ENCODE measurements at regions not wholly inside any gene's neighbourhood (a gene's known extent, or its start where the extent isn't known, plus 50 kb on each side); places are given as distances from the start of the nearest gene placed in this dataset.

DNA sequence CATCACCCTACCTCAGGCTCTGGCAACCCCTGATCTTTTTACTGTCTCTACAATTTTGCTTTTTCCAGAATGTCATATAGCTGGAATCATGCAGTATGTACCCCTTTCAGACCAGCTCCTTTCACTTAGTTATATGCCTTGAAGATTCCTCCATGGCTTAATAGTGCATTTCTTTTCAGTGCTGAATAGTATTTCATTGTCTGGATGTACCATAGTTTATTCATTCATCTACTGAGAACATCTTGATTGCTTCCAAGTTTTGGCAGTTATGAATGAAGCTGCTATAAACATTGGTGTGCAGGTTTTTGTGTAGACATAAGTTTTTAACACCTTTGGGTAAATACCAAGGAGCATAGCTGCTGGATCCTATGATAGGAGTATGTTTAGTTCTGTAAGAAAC, 50.8 kb upstream of the ANP32A start:
- no peak for DNase-seq (ENCODE audit: low read depth, low spot score)

DNA sequence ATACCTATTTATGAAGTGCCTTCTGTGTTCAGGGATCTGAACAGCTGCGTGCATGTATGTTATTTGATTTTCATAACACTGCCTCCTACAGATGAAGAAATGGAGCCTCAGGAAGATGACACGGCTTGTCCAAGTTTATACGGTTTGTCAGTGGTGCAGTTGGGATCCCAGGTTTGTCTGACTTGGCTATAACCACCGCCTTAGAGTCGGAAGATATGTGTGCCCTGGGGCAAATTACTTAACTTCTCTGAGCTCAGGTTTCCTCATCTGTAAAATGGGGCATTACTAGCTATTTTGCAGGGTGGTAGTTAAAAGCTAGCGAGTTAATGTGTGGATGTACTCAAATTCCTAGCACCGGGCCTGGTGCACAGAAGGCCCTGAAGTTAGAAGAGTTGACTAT, 54.1 kb upstream of the ANP32A start:
- DNase-seq (ENCODE audit: low read depth, low spot score), result no peak

DNA sequence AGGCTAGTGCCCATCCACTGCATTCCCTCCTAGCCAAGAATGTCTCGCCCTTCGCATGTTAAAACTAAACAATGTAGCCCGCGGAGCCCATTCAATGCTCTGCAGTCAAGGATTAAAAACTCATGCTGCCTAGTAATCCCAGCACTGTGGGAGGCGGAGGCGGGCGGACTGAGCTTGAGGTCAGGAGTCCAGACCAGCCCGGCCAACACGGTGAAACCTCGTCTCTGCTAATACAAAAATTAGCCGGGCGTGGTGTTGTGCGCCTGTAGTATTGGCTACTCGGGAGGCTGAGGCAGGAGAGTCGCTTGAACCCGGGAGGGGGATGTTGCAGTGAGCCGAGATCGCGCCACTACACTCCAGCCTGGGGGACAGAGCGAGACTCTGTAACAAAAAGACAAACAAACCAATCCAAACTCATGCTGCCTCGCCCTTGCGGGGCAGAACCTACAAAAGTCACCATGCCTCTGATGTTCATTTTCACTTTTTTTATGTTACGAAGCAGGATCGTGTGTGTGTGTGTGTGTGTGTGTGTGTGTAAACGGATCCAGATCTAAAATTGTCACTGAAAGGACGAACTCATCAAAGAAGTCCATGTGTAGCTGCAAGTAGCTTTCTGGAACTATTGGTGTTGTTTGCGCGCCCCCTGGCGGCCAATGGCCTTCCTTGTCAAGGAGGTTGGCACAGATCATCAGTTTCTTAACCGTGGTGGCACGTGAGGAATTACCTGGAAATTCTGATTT, 54.8 kb upstream of the SPESP1 start:
- DNase-seq (ENCODE audit: low read depth, low spot score), result peak; percentile 95

DNA sequence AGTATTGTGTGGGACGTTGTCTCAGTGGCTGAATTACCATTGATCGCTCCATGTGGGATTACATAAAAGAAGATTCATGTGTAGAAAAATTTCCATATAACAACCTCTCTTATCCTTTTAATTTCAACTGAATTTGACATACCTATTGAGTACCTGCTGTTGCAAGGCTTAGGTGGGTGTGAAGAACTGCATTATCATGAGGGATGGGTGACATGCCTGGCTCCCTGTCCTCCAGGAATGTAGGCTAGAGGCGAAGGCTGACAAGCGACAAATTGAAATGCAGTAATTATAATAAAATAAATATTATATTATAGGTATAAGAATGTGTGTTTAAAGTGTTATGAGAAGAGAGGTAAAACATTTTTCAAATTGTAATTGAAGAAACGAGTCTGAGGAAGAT, 52.7 kb upstream of the SPESP1 start:
- DNase-seq (ENCODE audit: low read depth, low spot score), result no peak

DNA sequence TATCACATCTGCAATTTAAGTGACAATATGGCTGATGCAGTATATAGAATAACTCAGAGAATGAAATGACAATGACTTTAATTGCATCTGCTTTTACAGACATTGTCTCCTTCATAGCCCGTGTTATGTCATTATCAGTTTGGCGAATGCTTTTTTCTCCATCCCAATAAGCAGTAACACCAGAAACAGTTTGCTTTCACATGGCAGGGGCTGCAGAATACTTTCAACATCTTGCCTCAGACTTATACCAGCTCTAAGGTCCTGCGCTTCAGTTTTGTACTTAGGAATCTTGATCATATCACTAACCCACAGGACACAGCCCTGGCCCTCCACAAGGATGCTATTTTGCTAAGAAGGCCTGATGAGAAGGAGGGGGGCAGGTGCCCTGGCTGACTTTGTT, 49.9 kb upstream of the SPESP1 start:
- no peak for DNase-seq (ENCODE audit: low read depth, low spot score)

Measured in astrocyte of the hippocampus (primary cell).